22Rv1 (cell line): ENCODE measurements at regions not wholly inside any gene's neighbourhood (a gene's known extent, or its start where the extent isn't known, plus 50 kb on each side); places are given as distances from the start of the nearest gene placed in this dataset.

Experiments
- H3K27ac ChIP-seq: fragments of 450-650 bp; 2 replicates; pipeline ENCODE4 v1.5.1; 2017
- ZFX ChIP-seq: fragments of 450-650 bp; IDR thresholded peaks from 2 replicates; pipeline ENCODE4 v1.6.1; 2017; ENCODE audit warnings: antibody characterized with exemption, borderline replicate concordance
- TF ChIP-seq, protein P1 (sequence below): fragments of 450-650 bp; IDR thresholded peaks from 2 replicates; pipeline ENCODE4 v1.5.1; 2017; ENCODE audit warnings: mild to moderate bottlenecking

DNA sequence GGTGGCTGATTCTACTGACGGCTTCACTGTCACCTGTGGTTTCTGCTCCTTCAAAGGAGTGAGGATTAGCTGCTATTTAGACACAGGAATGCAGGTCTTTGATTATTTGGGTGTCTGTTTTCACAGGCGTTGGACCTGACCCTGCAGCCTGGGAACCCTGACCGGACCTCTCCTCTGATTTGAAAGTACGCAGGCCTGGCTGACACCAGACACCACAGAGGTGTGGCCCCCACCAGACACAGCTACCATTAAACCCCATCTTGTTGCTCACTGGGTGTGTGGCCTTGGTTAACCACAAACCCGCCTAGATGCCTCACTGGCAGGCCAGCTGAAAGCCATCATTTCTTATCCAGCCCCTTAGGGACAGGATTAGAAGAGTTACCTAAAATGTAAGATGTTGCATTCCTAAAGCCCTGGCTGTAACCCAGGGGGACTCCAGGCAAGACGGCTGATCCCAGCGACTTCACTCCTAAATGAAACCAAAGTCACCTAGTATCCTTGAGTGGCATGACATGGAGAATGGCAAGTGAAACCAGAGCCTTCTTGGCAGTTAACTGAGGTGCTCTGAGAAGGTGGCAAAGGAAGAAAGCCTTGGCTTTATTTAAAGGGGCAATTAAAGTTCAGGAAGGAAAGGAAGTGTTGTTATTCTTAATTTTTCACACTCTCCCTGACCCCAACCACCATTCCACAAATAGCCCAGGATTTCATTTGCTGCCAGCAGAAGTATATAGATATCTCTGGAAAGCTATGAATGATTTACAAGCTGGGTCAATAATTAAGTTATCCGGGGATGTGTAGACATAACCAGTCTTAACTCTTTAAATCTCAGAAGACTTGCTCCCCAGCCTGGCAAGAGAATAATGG, 169.9 kb downstream of the QRSL1 start:
- TF ChIP-seq ZFX: no peak
- TF ChIP-seq, protein P1, sequence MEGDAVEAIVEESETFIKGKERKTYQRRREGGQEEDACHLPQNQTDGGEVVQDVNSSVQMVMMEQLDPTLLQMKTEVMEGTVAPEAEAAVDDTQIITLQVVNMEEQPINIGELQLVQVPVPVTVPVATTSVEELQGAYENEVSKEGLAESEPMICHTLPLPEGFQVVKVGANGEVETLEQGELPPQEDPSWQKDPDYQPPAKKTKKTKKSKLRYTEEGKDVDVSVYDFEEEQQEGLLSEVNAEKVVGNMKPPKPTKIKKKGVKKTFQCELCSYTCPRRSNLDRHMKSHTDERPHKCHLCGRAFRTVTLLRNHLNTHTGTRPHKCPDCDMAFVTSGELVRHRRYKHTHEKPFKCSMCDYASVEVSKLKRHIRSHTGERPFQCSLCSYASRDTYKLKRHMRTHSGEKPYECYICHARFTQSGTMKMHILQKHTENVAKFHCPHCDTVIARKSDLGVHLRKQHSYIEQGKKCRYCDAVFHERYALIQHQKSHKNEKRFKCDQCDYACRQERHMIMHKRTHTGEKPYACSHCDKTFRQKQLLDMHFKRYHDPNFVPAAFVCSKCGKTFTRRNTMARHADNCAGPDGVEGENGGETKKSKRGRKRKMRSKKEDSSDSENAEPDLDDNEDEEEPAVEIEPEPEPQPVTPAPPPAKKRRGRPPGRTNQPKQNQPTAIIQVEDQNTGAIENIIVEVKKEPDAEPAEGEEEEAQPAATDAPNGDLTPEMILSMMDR: no peak
- H3K27ac ChIP-seq: no peak overlapping the region

DNA sequence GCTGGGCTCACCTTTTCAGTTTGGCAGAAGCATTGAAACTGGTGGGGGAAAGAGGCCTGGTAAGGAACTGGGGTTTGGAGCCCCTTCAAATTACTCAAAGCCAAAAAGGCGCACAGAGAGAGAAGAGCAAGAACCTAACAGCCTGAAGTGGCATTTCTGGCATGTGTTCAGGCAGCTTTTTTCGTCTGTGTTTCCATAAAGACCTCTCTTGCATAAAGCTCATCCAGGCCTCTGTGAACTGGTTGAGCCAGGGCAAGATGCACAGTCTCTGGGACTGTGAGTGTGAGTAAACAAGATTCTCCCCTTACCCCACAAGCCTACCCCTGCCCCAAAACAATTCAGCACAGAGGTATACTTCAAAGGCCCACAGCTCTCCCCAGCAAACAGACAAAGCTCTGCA, 167.8 kb downstream of the QRSL1 start:
- no peak for TF ChIP-seq ZFX
- TF ChIP-seq, protein P1: no peak
- no peak overlapping the region for H3K27ac ChIP-seq

DNA sequence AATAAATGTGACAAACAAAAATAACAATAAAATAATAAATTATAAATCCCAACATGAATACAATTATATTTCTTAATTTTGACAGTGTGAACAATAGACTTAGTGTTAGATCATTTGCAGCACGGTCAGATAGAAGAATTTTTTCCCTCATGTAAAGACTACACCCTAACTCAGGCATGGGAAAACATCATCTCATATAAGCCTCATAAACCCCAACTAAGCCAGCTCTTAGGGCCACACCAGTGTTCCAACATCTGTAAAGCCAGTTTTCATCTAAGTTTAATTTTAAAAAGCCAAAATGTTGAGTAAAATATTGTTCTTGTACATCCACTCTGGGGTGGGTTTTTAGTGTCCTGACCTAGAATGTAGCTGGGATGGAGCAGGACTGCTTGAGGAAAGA, 167.4 kb downstream of the QRSL1 start:
- no peak for TF ChIP-seq ZFX
- TF ChIP-seq, protein P1: no peak
- H3K27ac ChIP-seq: no peak overlapping the region

DNA sequence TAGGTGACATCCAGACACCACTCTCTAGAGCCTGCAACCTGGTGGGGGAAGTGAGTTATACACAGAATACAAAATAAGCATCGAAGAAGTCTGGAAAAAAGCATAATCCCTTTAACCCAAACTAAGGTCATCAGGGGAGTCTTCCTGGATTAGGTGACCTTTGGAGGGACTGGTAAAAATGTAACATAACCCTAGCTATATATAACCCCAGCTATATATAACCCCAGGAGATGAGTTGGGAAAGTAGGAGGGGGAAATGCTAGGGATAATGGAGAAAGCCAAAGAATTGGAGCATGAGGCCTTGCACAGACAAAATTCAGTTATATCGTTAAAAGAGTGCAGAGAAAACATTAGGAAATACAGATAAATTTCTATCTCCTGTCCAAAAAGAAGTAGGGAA, 164.8 kb downstream of the QRSL1 start:
- TF ChIP-seq, protein P1: no peak
- no peak for TF ChIP-seq ZFX
- no peak overlapping the region for H3K27ac ChIP-seq

DNA sequence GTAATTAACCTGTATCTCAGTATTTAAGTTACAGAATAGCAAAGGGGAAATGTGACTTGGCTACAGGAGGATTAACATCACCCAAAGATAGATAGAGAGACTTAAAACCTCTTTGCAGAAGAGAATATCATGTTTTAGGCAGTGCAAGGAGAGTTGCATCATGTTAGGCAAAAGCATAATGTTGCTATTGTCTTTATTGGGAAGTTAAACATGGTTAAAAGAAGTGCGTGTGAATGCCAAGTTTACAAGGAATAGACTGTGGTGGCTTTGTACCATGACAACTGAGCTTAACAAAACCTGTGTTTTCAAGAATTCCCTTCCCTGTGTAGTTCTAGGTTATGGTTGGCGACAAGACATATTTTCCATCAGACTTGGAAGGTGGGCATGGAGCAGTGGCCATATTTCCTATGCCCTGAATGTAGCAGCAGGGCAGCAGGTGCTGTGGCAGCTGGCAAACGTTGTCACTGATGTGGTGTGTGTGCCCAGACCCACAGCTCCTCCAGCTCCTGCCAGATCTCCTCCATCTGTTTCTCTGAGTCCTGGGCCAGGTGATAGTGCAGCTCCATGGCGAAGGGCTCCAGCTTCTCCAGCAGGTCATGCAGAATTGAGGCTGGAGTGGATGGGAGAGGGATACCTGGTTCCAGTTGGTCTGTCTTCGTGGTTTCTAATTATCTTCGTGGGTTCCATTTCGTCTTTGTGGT, 163.3 kb downstream of the QRSL1 start:
- no peak overlapping the region for H3K27ac ChIP-seq
- TF ChIP-seq ZFX: no peak
- TF ChIP-seq, protein P1: no peak

DNA sequence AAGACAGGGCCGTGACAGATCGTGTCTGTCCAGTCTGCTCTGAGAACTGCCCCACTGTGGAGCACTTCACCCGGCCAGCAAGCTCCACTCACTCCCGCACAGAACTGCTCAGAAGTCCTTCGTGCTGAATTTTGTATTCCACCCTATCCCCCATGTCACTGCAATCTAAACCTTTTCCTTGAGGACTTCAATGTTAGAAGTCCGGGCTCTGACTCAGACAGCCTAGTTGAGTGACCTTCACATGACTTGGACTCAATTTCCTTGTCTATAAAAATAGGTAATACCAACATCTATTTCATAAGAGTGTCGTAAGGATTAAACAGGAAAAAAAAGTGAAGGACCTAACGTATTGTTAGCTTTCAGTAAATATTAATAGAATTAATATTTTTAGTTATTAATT, 161.6 kb downstream of the QRSL1 start:
- H3K27ac ChIP-seq: no peak overlapping the region
- no peak for TF ChIP-seq ZFX
- TF ChIP-seq, protein P1: no peak

DNA sequence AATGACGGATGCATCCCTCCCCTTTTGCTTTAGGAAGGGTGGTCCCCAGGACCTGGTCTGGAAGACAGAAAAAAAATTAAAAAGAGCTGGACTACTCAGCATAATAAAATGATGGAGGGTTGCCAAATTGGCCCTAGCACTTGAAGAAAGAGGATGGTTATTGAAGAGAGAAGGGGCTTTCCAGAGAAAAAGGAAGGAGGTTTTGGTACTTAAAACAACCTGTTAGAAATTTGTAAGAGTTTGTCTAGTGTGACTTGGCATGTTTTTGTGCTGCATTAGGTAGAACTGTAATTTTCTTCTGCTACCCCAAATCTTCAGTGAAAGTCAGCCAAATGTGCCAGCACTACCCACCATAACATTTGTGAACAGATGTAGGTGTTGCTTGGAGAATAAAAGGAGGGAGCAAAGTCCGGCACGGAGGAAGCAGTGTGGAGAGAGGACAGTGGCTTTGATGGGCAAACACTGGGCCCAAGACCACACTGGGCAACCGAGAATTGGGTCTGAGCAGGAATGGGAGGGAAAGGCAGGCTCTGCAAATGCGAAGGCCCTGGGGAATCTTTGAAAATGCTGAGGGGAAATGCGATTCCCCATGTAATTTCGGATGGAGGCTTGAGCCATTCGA, 160.9 kb downstream of the QRSL1 start:
- H3K27ac ChIP-seq: no peak overlapping the region
- TF ChIP-seq ZFX: no peak
- TF ChIP-seq, protein P1: no peak
